DMS114 treated with DMSO at 0.1 percent for 48 hours (cell line): ENCODE measurements at regions not wholly inside any gene's neighbourhood (a gene's known extent, or its start where the extent isn't known, plus 50 kb on each side); places are given as distances from the start of the nearest gene placed in this dataset.

Source experiments
- DNase-seq: peaks from one replicate; lab custom pipeline; 2025; ENCODE audit not compliant: unreplicated experiment; lab: John Stamatoyannopoulos, UW

- no peak for DNase-seq
Observed at GRCh38 chr6:1201547-1202200, 110.2 kb upstream of the FOXQ1 start.

- DNase-seq: no peak
Observed at GRCh38 chr6:1200409-1201101, 111.3 kb upstream of the FOXQ1 start.

- DNase-seq: no peak
Observed at GRCh38 chr6:1200081-1200408, 111.9 kb upstream of the FOXQ1 start.

GRCh38 chr6:1197309-1197708, 114.6 kb upstream of the FOXQ1 start:
- DNase-seq: no peak

GRCh38 chr6:1191141-1191630, 120.7 kb upstream of the FOXQ1 start:
- no peak for DNase-seq

GRCh38 chr6:1190366-1190765, 121.5 kb upstream of the FOXQ1 start:
- no peak for DNase-seq

GRCh38 chr6:1188199-1188598, 123.7 kb upstream of the FOXQ1 start:
- no peak for DNase-seq

GRCh38 chr6:1187293-1188131, 124.4 kb upstream of the FOXQ1 start:
- no peak for DNase-seq

GRCh38 chr6:1184318-1184717, 127.6 kb upstream of the FOXQ1 start:
- DNase-seq: no peak

- DNase-seq: no peak
Observed at GRCh38 chr6:1182722-1183521, 129.0 kb upstream of the FOXQ1 start.

- no peak for DNase-seq
Observed at GRCh38 chr6:1181939-1182605, 129.8 kb upstream of the FOXQ1 start.

- no peak for DNase-seq
Observed at GRCh38 chr6:1179571-1180459, 132.1 kb upstream of the FOXQ1 start.

GRCh38 chr6:1178590-1178989, 133.3 kb upstream of the FOXQ1 start:
- no peak for DNase-seq

- DNase-seq: no peak
Observed at GRCh38 chr6:1176567-1176966, 135.3 kb upstream of the FOXQ1 start.

GRCh38 chr6:1175877-1176276, 136.0 kb upstream of the FOXQ1 start:
- DNase-seq: no peak

- no peak for DNase-seq
Observed at GRCh38 chr6:1170794-1171193, 141.1 kb upstream of the FOXQ1 start.

GRCh38 chr6:1164600-1164999, 147.3 kb upstream of the FOXQ1 start:
- DNase-seq: no peak

GRCh38 chr6:1163501-1163900, 148.4 kb upstream of the FOXQ1 start:
- no peak for DNase-seq
